HG03469 (cell line): ENCODE measurements at regions not wholly inside any gene's neighbourhood (a gene's known extent, or its start where the extent isn't known, plus 50 kb on each side); places are given as distances from the start of the nearest gene placed in this dataset.
"Not testable (repeated sequence)": the region's sequence is repeated elsewhere in the genome, so short reads cannot be mapped to it uniquely, and the experiment has no call there.

Experiments used
- ATAC-seq: cut with Tn5 transposase; IDR thresholded peaks from one replicate; pipeline ENCODE4 v1.9.1; 2021; ENCODE audit warnings: mild to moderate bottlenecking, moderate library complexity, moderate number of reproducible peaks; ENCODE audit not compliant: unreplicated experiment

GRCh38 chr5:110987573-110987972 lies 83.9 kb upstream of the TSLP start:
- ATAC-seq, result not testable (repeated sequence)

DNA sequence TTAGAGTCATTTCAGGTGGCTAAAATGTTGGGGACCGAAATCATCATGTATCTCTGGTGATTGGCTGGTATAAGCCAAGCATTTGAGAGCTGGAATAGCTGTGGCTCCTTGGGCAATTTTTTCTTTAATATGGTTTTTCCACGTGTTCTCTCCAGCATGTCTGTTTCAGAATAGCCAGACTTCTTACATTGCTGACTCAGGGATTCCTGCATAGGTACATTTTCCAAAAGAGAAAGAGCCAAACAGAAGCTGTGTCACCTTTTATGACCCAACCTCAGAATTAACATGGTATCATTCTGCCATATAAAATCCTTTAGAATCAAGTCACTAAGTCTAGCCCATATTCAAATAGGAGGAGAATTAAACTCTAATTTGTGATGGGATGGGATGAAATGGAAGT lies 74.8 kb upstream of the TSLP start:
- ATAC-seq, result no peak

GRCh38 chr5:111002036-111002435 lies 69.5 kb upstream of the TSLP start:
- no peak for ATAC-seq

- ATAC-seq, result no peak
These were observed 67.9 kb upstream of the TSLP start for GRCh38 chr5:111003623-111004022.

DNA sequence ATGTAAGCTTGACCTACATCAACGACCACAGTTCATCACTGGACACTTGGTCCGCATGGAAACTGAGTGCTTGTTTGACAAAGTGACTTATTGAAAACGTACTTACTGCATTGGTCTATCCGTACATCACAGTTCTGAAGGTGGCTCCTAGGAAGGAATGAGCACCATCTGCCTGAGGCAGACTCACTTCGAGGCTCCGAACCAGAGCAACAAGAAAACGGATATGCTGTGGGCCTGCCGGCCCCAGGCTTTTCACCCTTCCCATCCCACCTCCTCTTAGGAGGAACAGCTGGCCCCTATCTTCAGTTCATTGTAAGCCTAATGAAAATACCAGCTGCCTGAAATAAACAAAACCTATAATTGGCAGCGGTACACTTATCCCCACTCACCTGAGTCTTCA lies 67.2 kb upstream of the TSLP start:
- ATAC-seq, result no peak

DNA sequence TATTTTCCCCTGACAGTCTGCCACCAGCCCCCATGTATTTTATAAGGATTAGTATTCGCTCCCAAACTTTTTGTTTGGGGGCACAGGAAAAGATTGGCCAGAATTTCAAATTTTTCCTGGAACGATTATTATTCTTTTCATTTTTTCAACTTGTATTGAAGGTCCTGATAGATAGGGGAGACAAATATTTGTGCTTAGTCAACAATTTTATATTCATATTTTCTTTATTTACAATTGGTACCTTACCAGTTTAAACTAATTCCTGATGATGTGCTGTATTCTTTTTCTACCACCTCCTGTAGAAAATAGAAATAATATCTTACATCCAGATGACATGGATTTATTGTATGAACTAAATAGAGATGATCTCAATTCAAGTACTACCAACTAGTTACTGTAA lies 60.7 kb upstream of the TSLP start:
- ATAC-seq, result no peak

- no peak for ATAC-seq
These were observed 58.5 kb upstream of the TSLP start for GRCh38 chr5:111013011-111013410.

- no peak for ATAC-seq
These were observed 54.7 kb upstream of the TSLP start for GRCh38 chr5:111016801-111017200.

- ATAC-seq, result no peak
These were observed 53.8 kb upstream of the TSLP start for GRCh38 chr5:111017731-111018130.
